RWPE1 (cell line): ENCODE measurements at regions not wholly inside any gene's neighbourhood (a gene's known extent, or its start where the extent isn't known, plus 50 kb on each side); places are given as distances from the start of the nearest gene placed in this dataset.

Experiments
- CTCF ChIA-PET: fragments of 350-600 bp; sonication (Branson Sonifier 250); formaldehyde crosslinking; extraction: SDS; loops from one replicate; lab custom pipeline; 2021; lab: Yijun Ruan, JAX
- POLR2A ChIA-PET: fragments of 400-600 bp; formaldehyde crosslinking; extraction: SDS; loops from one replicate; lab custom pipeline; 2020; ENCODE audit warnings: antibody characterized with exemption; ENCODE audit not compliant: low non-redundant PET; lab: Yijun Ruan, JAX
- DNase-seq: peaks from one replicate; pipeline ENCODE4 v3.0.0; 2012; ENCODE audit warnings: low spot score
- H3K27ac ChIP-seq: fragments of 450-650 bp; 2 replicates; pipeline ENCODE4 v1.5.1; 2017
- CTCF ChIP-seq: fragments of 450-650 bp; conservative IDR thresholded peaks from 2 replicates; pipeline ENCODE4 v1.5.1; 2017; ENCODE audit warnings: low read depth, mild to moderate bottlenecking

- ChIA-PET POLR2A (no interaction called here), CTCF (interaction anchor here (0.7 to 0.9 kb wide), 2 partner anchors 9 to 147 kb away, joined by 3 to 4 read pairs; no protein-coding TSS in a partner anchor)
- DNase-seq: no peak
- no peak overlapping the region for H3K27ac ChIP-seq
- no peak for TF ChIP-seq CTCF
Observed at GRCh38 chr18:78884502-78884901, 95.1 kb upstream of the SALL3 start.

GRCh38 chr18:78889250-78889649, 90.4 kb upstream of the SALL3 start:
- TF ChIP-seq CTCF: no peak
- no peak for DNase-seq
- CTCF ChIA-PET: no interaction called here
- H3K27ac ChIP-seq: no peak overlapping the region
- POLR2A ChIA-PET: no interaction called here

- H3K27ac ChIP-seq: no peak overlapping the region
- DNase-seq: no peak
- ChIA-PET POLR2A (no interaction called here), CTCF (no interaction called here)
- no peak for TF ChIP-seq CTCF
Observed at GRCh38 chr18:78890388-78890787, 89.2 kb upstream of the SALL3 start.

GRCh38 chr18:78891185-78891762, 88.3 kb upstream of the SALL3 start:
- no peak for DNase-seq
- TF ChIP-seq CTCF: no peak
- no peak overlapping the region for H3K27ac ChIP-seq
- ChIA-PET CTCF (no interaction called here), POLR2A (no interaction called here)

GRCh38 chr18:78892177-78892576, 87.4 kb upstream of the SALL3 start:
- TF ChIP-seq CTCF: no peak
- POLR2A ChIA-PET: no interaction called here

GRCh38 chr18:78892721-78893120, 86.9 kb upstream of the SALL3 start:
- POLR2A ChIA-PET: no interaction called here
- no peak for TF ChIP-seq CTCF
- no peak for DNase-seq
- CTCF ChIA-PET: interaction anchor here (0.5 kb wide), 1 partner anchor 157 kb away, joined by 3 read pairs; no protein-coding TSS in a partner anchor
- no peak overlapping the region for H3K27ac ChIP-seq

More at GRCh38 chr18:78892177-78892576, 87.4 kb upstream of the SALL3 start:
- CTCF ChIA-PET: interaction anchor here (0.5 kb wide), 1 partner anchor 158 kb away, joined by 3 read pairs; no protein-coding TSS in a partner anchor
- no peak for DNase-seq
- no peak overlapping the region for H3K27ac ChIP-seq
